C4-2B (cell line): ENCODE measurements at regions not wholly inside any gene's neighbourhood (a gene's known extent, or its start where the extent isn't known, plus 50 kb on each side); places are given as distances from the start of the nearest gene placed in this dataset.

Source experiments
- ZFX ChIP-seq: fragments of 450-650 bp; IDR thresholded peaks from 2 replicates; pipeline ENCODE4 v1.6.1; 2017
- TF ChIP-seq, protein P1 (sequence below): fragments of 450-650 bp; conservative IDR thresholded peaks from 2 replicates; pipeline ENCODE4 v1.5.1; 2017; ENCODE audit warnings: mild to moderate bottlenecking

DNA sequence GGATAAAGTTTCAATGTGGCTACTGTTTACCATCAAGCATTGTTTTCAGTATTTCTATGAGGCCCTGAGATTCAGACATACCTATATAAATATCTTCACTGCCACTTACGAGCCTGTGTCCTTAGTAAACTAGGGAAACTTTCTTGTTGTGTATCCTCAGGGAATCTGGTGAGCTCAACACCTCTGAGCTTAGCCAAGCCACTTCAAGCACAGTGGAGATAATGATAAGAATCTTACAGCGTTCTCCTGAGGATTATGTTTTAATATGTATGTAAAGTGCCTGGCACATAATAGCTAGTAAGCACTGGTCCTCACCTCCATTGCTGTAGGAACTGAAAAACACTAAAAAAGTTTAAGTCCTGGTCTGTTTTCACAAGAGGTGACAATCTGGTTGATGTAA, 268.3 kb downstream of the SKIDA1 start:
- TF ChIP-seq, protein P1, sequence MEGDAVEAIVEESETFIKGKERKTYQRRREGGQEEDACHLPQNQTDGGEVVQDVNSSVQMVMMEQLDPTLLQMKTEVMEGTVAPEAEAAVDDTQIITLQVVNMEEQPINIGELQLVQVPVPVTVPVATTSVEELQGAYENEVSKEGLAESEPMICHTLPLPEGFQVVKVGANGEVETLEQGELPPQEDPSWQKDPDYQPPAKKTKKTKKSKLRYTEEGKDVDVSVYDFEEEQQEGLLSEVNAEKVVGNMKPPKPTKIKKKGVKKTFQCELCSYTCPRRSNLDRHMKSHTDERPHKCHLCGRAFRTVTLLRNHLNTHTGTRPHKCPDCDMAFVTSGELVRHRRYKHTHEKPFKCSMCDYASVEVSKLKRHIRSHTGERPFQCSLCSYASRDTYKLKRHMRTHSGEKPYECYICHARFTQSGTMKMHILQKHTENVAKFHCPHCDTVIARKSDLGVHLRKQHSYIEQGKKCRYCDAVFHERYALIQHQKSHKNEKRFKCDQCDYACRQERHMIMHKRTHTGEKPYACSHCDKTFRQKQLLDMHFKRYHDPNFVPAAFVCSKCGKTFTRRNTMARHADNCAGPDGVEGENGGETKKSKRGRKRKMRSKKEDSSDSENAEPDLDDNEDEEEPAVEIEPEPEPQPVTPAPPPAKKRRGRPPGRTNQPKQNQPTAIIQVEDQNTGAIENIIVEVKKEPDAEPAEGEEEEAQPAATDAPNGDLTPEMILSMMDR, result no peak
- no peak for TF ChIP-seq ZFX
